HG03354 (cell line): ENCODE measurements at regions not wholly inside any gene's neighbourhood (a gene's known extent, or its start where the extent isn't known, plus 50 kb on each side); places are given as distances from the start of the nearest gene placed in this dataset.
A peak's percentile ranks its signal among the peaks of the same experiment; 100 is the strongest.
"Not testable (repeated sequence)": the region's sequence is repeated elsewhere in the genome, so short reads cannot be mapped to it uniquely, and the experiment has no call there.

Experiments
- ATAC-seq: cut with Tn5 transposase; IDR thresholded peaks from one replicate; pipeline ENCODE4 v1.9.1; 2021; ENCODE audit warnings: mild to moderate bottlenecking; ENCODE audit not compliant: unreplicated experiment, poor library complexity, severe bottlenecking

DNA sequence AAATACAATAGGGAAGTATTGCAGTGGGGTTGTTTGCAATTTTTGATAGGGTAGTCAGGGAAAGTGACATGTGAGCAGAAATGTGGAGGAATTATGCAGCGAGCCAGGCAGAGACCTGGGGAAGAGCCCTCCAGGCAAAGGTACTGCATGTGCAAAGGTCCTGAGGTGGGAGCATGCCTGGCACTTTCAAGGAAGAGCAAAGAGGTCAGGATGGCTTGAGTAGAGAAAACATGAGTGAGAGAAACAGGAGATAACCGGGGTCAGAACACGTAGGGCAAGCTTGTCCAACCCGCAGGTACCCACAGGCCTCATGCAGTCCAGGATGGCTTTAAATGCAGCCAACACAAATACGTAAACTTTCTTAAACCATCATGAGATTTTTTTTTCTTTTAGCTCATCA lies 71.0 kb downstream of the COQ2 start:
- no peak for ATAC-seq

DNA sequence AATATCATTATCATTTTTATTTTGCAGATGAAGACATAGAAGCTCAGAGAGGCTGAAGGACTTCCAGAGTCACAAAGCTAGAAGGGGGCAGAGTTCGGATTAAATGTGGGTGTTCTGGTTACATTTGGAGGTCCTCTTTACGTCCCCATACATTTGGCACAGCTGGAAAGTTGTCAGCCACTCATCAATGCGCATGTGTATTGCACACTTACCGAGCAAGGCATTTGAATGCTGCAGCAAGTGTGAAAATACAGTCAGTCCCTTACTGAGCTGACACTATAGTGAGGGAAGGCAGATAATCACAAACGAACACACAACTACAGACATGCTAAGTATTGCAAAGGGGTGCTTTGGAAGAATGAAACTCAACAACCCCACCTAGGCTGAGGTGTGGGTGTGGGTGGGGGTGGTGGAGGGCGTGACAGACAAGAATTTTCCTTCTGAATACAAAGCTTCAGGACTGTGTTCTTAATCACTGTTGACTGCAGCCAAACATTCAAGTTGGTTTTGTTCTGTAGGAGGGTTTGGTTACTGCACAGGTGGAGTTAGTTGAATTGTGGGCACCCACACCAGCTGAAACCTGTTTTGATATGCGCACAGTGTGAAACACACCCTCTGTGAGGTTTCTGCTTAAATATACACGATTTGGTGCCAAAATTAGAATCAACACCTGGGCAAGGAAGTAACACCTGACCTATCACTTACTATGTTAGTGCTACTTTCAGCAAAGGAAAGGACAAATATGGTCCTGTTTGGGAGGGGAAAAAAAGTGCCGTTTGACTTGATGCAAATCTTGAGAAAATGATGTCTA lies 72.4 kb downstream of the COQ2 start:
- peak; percentile 93 for ATAC-seq

DNA sequence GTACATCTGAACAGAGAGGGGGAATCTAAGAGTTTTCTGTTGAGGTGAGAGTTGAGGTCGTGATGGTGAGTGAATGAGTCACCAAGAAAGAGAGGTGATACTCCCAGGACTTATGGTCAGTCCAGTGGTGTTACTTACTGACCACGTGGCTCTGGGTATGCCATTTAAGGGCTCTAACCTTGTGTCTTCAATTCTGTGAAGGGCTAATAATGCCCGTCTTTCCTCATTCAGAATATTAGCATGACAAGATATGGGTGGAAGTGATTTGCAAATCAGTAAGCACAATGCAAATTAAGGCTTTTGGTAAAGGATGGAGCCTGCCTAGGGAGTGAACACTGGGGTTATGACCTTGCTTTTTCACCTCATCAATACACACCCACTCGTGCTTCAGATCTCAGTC lies 75.2 kb downstream of the COQ2 start:
- ATAC-seq = no peak

- no peak for ATAC-seq
These were observed 75.9 kb downstream of the COQ2 start for GRCh38 chr4:83208371-83209365.

DNA sequence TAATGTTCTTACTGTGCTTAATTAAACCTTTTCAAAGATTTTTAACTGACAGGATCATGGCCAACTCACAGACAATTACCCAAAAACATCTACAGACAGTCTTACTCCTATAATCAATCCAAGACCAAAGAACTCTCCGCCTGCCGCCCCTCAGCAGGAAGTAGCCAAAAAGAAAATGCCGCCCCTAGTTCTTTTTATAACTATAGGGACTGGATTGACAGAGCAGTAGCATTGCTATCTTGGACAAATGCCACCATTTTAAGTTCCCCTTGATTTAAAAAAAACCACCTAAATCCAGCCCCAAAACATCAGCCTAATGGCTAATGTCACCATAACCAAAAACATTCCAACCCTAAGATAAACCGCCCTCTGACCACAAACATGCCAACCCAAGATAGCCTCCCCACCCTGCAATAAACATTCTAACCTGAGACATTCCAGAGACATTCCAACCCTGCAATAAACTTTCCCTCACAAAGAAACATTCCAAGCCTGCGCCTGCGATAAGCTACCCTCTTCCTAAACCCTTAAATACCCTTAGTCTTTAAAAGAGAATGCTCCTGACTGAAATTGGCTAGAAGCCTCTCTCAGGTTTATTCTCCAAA lies 77.0 kb downstream of the COQ2 start:
- ATAC-seq = no peak

DNA sequence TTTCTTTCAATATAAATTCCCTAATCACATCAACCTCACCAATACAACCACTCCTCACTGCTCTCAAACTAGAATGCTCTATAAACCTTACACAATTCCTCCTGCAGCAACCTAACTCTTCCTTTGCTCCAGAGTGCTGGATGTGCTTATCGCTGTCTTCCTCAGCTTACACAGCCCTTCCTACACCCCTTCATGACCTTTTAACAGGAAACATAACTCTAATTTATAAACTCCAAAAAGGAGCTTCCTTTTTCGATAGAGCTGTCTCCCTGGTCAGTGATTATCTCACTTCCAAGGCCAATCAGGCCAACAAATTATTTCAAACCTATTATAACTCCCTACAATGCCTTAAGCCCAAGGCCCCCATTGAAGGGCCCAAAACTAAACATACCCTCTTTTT lies 78.8 kb downstream of the COQ2 start:
- no peak for ATAC-seq

DNA sequence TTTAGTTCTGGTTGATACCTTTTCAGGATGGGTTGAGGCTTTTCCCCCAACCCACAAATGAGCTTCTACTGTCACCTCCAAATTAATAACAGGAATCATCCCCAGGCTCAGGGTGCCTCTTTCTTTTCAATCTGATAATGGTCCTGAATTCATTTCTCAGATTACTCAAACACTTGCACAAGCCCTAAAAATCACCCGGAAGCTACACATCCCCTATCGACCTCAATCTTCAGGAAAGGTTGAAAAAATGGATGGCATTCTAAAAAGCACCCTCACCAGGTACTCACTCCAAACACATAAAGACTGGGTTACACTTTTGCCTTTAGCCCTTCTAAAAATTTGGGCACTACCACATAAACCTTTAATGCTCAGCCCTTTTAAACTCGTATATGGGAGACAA lies 79.9 kb downstream of the COQ2 start:
- no peak for ATAC-seq

DNA sequence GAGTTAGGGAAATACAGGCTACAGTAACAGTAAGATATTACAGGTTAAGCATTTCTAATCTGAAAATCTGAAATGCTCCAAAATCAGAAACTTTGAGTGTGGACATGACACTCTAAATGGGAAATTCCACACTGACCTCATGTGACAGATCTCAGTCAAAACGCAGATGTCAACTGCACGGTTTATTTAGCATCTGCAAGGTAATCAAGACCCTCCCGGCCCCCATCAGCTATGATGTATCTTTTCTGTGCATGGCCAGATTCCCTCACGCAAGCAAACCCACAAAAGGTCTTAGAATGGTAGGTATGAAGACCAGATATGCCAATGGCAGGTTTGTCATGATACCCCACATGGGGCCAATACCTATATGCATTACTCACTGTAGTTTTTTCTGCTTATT lies 82.8 kb downstream of the COQ2 start:
- no peak for ATAC-seq

DNA sequence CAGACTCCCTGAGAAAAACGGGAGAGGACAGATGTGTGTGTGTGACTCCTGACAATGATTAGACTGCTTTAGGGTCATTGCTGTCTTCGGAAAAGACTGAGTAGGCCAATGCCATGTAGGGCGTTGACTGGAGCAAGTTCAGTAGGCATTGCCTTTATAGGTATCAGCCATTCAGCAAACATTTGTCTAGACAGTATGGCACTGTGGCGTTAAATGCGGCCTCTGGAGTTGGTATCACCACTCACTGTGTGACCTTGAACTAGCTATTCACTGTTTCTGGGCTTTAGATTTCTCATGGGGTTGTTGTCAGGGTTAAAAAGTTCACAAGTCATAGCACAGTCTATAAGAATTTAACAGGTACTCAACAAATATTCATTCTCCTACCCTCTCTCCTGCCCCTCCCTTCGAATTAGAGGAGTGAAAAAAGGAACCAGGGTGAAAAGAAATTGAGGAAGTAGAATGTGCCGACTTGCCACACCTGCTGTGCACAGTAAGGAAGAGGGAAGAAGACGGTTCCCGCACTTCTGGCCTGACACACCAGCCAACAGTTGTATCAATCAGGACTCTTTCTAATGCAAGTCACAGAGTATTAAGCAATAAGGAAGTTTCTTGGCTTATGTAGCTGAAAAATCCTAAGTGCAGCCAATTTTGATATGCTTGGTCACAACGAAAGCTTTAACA lies 83.2 kb upstream of the PLAC8 start:
- no peak for ATAC-seq

DNA sequence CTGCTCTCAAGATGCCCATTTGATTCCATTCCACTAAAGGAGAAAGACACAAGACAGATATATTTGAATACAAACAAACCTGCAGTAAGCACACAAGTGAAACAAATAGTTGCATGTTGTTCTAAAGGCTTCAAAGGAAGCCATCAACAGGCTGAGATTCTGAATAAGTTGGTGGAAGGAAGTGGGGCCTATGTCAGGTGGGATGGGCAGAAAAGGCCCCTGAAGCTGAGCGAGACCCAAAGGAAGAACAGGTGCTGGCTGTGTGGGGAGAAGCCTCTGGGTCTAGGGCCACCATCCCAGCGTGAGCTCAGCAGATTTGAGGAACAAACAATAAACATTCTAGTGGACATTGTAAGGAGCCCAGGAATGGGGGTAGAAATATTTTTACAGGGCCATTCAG lies 82.4 kb upstream of the PLAC8 start:
- no peak for ATAC-seq

GRCh38 chr4:83195269-83195668 lies 80.7 kb upstream of the PLAC8 start:
- ATAC-seq = no peak

DNA sequence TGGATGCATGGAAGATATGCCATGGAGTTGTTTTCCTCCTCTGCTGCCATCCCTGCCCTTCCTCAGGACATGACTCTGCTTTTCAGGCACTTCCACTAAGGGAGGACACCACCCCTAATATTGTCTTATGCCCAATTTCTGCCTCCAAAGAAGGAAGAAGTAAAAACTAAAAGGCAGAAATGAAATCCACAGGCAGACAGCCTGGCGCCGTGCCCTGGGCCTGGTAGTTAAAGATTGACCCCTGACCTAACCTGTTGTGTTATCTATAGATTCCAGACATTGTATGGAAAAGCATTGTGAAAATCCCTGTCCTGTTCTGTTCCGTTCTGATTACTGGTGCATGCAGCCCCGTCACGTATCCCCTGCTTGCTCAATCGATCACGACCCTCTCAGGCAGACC lies 80.1 kb upstream of the PLAC8 start:
- not testable (repeated sequence) for ATAC-seq

GRCh38 chr4:83192634-83193033 lies 78.1 kb upstream of the PLAC8 start:
- no peak for ATAC-seq

- ATAC-seq = no peak
These were observed 76.5 kb upstream of the PLAC8 start for GRCh38 chr4:83191026-83191425.

DNA sequence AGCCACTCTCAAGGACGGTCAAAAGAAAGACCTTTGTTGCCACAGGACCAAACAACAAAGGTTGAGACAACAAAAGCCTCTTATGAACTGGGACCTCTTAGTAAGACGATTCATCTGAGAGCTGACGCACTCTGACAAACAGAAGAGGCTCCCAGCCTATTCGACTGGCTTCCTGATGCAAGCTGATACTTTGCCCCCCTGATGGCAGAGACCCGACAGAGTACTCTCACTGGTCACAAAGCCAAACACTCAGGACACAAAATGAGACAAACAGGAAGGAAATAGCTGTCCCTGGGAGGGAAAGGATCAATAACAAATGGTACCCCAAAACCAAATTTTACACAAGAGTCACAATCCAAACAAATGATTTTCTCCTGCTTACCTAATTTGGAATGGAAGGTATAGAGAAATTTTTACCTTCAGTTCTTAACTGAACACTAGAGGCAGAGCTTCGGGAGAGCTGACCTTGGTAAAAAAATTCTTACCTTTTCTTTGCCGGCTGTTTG lies 75.2 kb upstream of the PLAC8 start:
- ATAC-seq = no peak

- peak; percentile 63 for ATAC-seq
These were observed 66.0 kb upstream of the PLAC8 start for GRCh38 chr4:83180431-83180968.

GRCh38 chr4:83179205-83179604 lies 64.7 kb upstream of the PLAC8 start:
- ATAC-seq = no peak

GRCh38 chr4:83178029-83178428 lies 63.5 kb upstream of the PLAC8 start:
- ATAC-seq = peak; percentile 42

- ATAC-seq = no peak
These were observed 62.7 kb upstream of the PLAC8 start for GRCh38 chr4:83177182-83177581.
